ENCODE measurements at regions not wholly inside any gene's neighbourhood (a gene's known extent, or its start where the extent isn't known, plus 50 kb on each side); places are given as distances from the start of the nearest gene placed in this dataset.

GRCh38 chr9:13352451-13352979 lies 73.0 kb upstream of the MPDZ start:
- ChIA-PET POLR2A (ENCODE audit: low non-redundant PET) (no interaction called here), CTCF (no interaction called here)
- intact Hi-C loops (cut with micrococcal nuclease; ENCODE audit: unreplicated experiment), result loop anchor here (5.0 kb wide), 1 partner anchor 70 kb away; no protein-coding TSS in a partner anchor
- H3K36me3 ChIP-seq (ENCODE audit: insufficient read depth, low read length, poor library complexity, severe bottlenecking), result no peaks in the 10 kb centered on the region
- H3K4me1 ChIP-seq (ENCODE audit: insufficient read depth, low read length, poor library complexity, severe bottlenecking), result no peaks in the 10 kb centered on the region
- no peak for TF ChIP-seq CTCF (conservative IDR thresholded peaks at IDR 0.05; ENCODE audit: low read depth, low read length)
- TF ChIP-seq EZH2 (IDR thresholded peaks at IDR 0.05; ENCODE audit: borderline replicate concordance, low read depth, low read length, poor library complexity, severe bottlenecking), result no peak
- no peak overlapping the region for H3K4me3 ChIP-seq (ENCODE audit: low read depth, low read length, poor library complexity, severe bottlenecking)
- no peak overlapping the region for H3K27ac ChIP-seq (ENCODE audit: low read depth, low read length, poor library complexity, severe bottlenecking)
- H3K27me3 ChIP-seq (replicated peaks; ENCODE audit: insufficient read depth, low read depth, low read length, poor library complexity), result no peaks in the 10 kb centered on the region
- BruUV-seq (replicated peaks), result no TSS peak
- no peak for DNase-seq (ENCODE audit: low spot score)
- no peaks in the 10 kb centered on the region for H3K9me3 ChIP-seq (ENCODE audit: low read depth, low read length, poor library complexity, severe bottlenecking)

- Histone ChIP-seq H3K36me3 (ENCODE audit: insufficient read depth, low read length, poor library complexity, severe bottlenecking) (no peaks in the 10 kb centered on the region), H3K27ac (ENCODE audit: low read depth, low read length, poor library complexity, severe bottlenecking) (no peak overlapping the region), H3K9me3 (ENCODE audit: low read depth, low read length, poor library complexity, severe bottlenecking) (no peaks in the 10 kb centered on the region), H3K4me1 (ENCODE audit: insufficient read depth, low read length, poor library complexity, severe bottlenecking) (no peaks in the 10 kb centered on the region), H3K27me3 (replicated peaks; ENCODE audit: insufficient read depth, low read depth, low read length, poor library complexity) (no peaks in the 10 kb centered on the region), H3K4me3 (ENCODE audit: low read depth, low read length, poor library complexity, severe bottlenecking) (no peak overlapping the region)
- ChIA-PET CTCF (no interaction called here), POLR2A (ENCODE audit: low non-redundant PET) (no interaction called here)
- BruUV-seq (replicated peaks), result no TSS peak
- TF ChIP-seq CTCF (conservative IDR thresholded peaks at IDR 0.05; ENCODE audit: low read depth, low read length), result peak; percentile 75
- TF ChIP-seq EZH2 (IDR thresholded peaks at IDR 0.05; ENCODE audit: borderline replicate concordance, low read depth, low read length, poor library complexity, severe bottlenecking), result no peak
- intact Hi-C loops (cut with micrococcal nuclease; ENCODE audit: unreplicated experiment), result loop anchor here (5.0 kb wide), 1 partner anchor 70 kb away; no protein-coding TSS in a partner anchor
- DNase-seq (ENCODE audit: low spot score), result peak; percentile 63
These were observed 72.4 kb upstream of the MPDZ start for GRCh38 chr9:13351778-13352386.

GRCh38 chr9:13332571-13332970 lies 53.1 kb upstream of the MPDZ start:
- Histone ChIP-seq H3K9me3 (ENCODE audit: low read depth, low read length, poor library complexity, severe bottlenecking) (no peaks in the 10 kb centered on the region), H3K36me3 (ENCODE audit: insufficient read depth, low read length, poor library complexity, severe bottlenecking) (no peaks in the 10 kb centered on the region)

More at GRCh38 chr9:13332571-13332970, 53.1 kb upstream of the MPDZ start:
- no peak for TF ChIP-seq CTCF (conservative IDR thresholded peaks at IDR 0.05; ENCODE audit: low read depth, low read length)
- TF ChIP-seq EZH2 (IDR thresholded peaks at IDR 0.05; ENCODE audit: borderline replicate concordance, low read depth, low read length, poor library complexity, severe bottlenecking), result no peak
- CTCF ChIA-PET, result no interaction called here
- BruUV-seq (replicated peaks), result no TSS peak
- no peak overlapping the region for H3K27ac ChIP-seq (ENCODE audit: low read depth, low read length, poor library complexity, severe bottlenecking)
- no peak for DNase-seq (ENCODE audit: low spot score)
- POLR2A ChIA-PET (ENCODE audit: low non-redundant PET), result no interaction called here
- no peaks in the 10 kb centered on the region for H3K27me3 ChIP-seq (replicated peaks; ENCODE audit: insufficient read depth, low read depth, low read length, poor library complexity)
- no peak overlapping the region for H3K4me3 ChIP-seq (ENCODE audit: low read depth, low read length, poor library complexity, severe bottlenecking)
- H3K4me1 ChIP-seq (ENCODE audit: insufficient read depth, low read length, poor library complexity, severe bottlenecking), result no peaks in the 10 kb centered on the region
- intact Hi-C loops (cut with micrococcal nuclease; ENCODE audit: unreplicated experiment), result loop anchor here (10.0 kb wide), 1 partner anchor 118 kb away; no protein-coding TSS in a partner anchor

Measured in A673 (cell line).